ENCODE measurements at regions not wholly inside any gene's neighbourhood (a gene's known extent, or its start where the extent isn't known, plus 50 kb on each side); places are given as distances from the start of the nearest gene placed in this dataset.

DNA sequence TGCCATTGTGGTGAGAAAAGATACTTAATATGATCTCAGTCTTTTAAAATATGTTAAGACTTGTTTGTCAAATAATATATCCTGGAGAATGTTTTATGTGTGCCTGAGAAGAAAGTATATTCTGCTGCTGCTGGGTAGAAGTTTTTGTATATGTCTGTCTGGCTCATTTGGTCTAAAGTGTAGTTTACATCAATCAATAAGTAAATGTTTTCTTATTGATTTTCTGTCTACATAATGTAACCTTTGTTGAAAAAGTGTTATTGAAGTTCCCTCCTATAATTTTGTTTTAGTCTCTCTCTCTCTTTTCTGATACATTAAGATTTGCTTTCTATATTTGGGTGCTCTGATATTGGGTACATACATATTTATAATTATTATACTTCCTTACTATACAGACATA is 201.2 kb downstream of the THBS2 start:
- no peak for DNase-seq (ENCODE audit: low spot score)
- in situ Hi-C loops (cut with MboI; ENCODE audit: low pct_unique_long_range_greater_than_20kb, low sequenced_read_pairs, unreplicated experiment), result no loop called here
- TF ChIP-seq, protein P1, sequence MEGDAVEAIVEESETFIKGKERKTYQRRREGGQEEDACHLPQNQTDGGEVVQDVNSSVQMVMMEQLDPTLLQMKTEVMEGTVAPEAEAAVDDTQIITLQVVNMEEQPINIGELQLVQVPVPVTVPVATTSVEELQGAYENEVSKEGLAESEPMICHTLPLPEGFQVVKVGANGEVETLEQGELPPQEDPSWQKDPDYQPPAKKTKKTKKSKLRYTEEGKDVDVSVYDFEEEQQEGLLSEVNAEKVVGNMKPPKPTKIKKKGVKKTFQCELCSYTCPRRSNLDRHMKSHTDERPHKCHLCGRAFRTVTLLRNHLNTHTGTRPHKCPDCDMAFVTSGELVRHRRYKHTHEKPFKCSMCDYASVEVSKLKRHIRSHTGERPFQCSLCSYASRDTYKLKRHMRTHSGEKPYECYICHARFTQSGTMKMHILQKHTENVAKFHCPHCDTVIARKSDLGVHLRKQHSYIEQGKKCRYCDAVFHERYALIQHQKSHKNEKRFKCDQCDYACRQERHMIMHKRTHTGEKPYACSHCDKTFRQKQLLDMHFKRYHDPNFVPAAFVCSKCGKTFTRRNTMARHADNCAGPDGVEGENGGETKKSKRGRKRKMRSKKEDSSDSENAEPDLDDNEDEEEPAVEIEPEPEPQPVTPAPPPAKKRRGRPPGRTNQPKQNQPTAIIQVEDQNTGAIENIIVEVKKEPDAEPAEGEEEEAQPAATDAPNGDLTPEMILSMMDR (IDR thresholded peaks at IDR 0.05; ENCODE audit: extremely low read depth, insufficient read depth, missing control alignments), result no peak

DNA sequence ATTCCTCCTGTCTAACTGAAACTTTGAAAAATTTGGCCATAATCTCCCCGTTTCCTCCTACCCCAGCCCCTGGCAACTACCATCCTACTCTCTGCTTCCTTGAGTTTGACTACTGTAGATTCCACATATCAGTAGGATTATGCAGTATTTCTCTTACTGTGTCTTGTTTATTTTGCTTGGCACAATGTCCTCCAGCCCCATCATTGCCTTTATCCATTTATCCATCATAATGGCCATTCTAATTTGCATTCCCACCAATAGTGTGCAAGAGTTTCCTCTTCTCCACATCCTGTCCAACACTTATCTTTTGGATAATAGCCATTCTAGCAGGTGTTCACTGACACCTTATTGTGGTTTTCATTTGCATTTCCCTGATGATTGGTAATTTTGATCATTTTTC is 202.3 kb downstream of the THBS2 start:
- in situ Hi-C loops (cut with MboI; ENCODE audit: low pct_unique_long_range_greater_than_20kb, low sequenced_read_pairs, unreplicated experiment), result no loop called here
- DNase-seq (ENCODE audit: low spot score), result no peak
- TF ChIP-seq, protein P1 (IDR thresholded peaks at IDR 0.05; ENCODE audit: extremely low read depth, insufficient read depth, missing control alignments), result no peak

DNA sequence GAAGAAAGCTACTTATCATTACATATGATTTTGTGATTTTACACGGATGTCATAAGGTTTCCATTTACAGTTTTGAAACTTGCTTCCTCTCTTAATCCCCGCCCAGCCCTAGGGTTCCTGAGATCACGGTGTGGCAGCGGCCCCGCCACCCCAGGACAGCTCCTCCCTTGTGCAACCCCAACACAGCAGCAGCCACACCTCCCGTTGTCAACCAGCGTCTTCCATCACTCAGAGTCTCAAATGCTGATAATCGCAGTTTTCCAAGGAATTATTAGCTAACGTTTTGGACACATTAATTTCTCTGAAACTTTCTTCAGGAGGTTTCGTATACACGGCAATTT is 204.8 kb downstream of the THBS2 start:
- in situ Hi-C loops (cut with MboI; ENCODE audit: low pct_unique_long_range_greater_than_20kb, low sequenced_read_pairs, unreplicated experiment), result no loop called here
- no peak for DNase-seq (ENCODE audit: low spot score)
- TF ChIP-seq, protein P1 (IDR thresholded peaks at IDR 0.05; ENCODE audit: extremely low read depth, insufficient read depth, missing control alignments), result no peak

DNA sequence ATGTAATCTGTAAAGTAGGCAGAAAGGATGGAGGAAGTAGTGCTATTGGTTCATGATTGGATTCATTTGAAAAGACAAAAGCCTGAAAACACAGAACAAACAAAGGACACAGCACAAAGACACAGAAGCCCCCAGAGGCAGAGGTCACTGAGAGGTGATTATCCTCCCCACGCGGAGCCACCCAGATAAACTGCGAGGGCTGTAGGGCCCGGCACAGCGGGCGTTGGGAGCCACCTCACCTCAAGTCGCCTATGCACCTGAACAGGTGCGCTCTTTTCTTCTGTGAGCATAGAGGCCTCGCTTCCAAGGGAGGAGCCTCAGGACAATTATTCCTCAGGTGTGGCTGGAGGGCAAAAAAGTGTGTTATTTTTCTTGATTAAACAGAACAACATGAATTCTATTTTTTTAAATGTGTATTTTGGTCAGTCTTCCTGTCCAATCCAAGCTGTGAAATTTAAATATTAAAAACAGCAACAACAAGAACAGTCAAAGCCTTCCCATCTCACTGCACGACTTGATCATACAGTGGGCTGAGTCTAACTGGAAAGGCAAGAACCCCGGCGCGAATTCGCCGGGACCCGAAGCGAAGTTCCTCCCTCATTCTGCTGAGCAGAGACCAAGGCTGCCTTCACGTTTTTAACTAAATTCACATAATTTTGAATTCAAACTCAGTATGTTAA is 205.3 kb downstream of the THBS2 start:
- TF ChIP-seq, protein P1 (IDR thresholded peaks at IDR 0.05; ENCODE audit: extremely low read depth, insufficient read depth, missing control alignments), result no peak
- in situ Hi-C loops (cut with MboI; ENCODE audit: low pct_unique_long_range_greater_than_20kb, low sequenced_read_pairs, unreplicated experiment), result no loop called here
- no peak for DNase-seq (ENCODE audit: low spot score)

DNA sequence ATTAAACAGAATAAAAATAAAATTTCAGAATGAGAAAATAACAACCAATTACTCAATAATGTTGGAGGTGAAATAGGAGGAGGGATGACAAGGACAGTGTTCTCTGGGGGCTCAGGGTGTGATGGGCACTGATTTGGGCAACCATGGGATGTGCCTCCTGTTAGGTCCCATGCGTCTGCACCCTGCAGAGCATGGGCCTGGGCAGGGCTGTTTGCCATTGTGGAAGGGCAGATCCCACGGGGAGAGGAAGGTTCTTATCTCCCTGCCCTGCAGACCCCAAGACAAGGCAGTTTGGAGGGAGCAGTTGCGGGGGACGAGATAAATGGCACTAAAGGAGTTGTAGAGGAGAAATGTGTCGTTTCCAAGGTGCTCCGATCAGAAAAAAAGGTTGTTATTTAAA is 206.3 kb downstream of the THBS2 start:
- TF ChIP-seq, protein P1 (IDR thresholded peaks at IDR 0.05; ENCODE audit: extremely low read depth, insufficient read depth, missing control alignments), result no peak
- in situ Hi-C loops (cut with MboI; ENCODE audit: low pct_unique_long_range_greater_than_20kb, low sequenced_read_pairs, unreplicated experiment), result no loop called here
- DNase-seq (ENCODE audit: low spot score), result no peak

DNA sequence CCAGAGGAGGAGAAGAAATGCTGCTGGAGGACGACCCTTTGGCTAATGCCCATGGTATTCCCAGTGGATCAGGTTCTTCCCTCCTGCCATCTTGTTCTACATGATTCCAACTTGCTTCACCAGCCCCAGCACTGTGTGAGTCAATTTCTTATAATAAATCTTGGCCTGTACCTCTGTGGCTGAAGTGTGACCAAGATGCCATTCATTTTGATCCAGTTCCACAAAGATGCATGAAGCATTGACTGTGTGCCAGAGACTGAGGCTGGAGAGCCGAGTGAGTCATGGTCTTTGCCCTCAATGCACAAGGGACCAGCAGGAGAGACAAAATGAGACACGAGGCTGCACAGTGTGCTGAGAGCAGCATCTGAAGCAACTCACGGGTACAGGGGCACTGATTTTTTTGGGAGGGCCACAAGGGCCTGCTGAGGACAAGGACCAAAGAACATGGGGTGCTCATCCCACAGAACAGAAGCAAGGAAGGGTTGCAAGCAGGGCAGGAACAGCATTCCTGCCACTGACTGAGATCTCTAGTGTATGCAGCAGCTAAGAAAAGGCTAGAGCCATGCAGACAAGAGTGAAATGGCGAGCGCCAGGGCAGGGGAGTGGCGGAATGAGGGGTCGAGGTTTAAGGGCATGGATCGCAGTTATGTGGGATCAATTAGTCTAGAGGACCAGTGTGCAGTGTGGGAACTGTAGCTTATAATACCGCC is 207.0 kb downstream of the THBS2 start:
- no peak for DNase-seq (ENCODE audit: low spot score)
- in situ Hi-C loops (cut with MboI; ENCODE audit: low pct_unique_long_range_greater_than_20kb, low sequenced_read_pairs, unreplicated experiment), result no loop called here
- TF ChIP-seq, protein P1 (IDR thresholded peaks at IDR 0.05; ENCODE audit: extremely low read depth, insufficient read depth, missing control alignments), result no peak
